Panc1 (cell line): ENCODE measurements at regions not wholly inside any gene's neighbourhood (a gene's known extent, or its start where the extent isn't known, plus 50 kb on each side); places are given as distances from the start of the nearest gene placed in this dataset.

ENCODE experiments used
- ATAC-seq: fragments of 200-7000 bp; cut with Tn5 transposase; 2 replicates; pipeline ENCODE4 v1.9.1; 2020; ENCODE audit warnings: mild to moderate bottlenecking, moderate library complexity
- BruUV-seq: library from RNA; stranded (reverse); fragments of 400-500 nt; replicated peaks from 2 replicates; lab custom pipeline; 2021; lab: Mats Ljungman, UMichigan
- CTCF ChIA-PET: fragments of 300-600 bp; sonication (Branson Sonifier 250); formaldehyde crosslinking; loops from one replicate; lab custom pipeline; 2022; ENCODE audit warnings: antibody characterized with exemption; lab: Charles Lee
- POLR2A ChIA-PET: fragments of 300-600 bp; sonication (Branson Sonifier 250); formaldehyde crosslinking; loops from one replicate; lab custom pipeline; 2022; ENCODE audit warnings: antibody characterized with exemption; lab: Charles Lee
- DNase-seq: peaks from one replicate; pipeline ENCODE4 v3.0.0-alpha.2; 2010; ENCODE audit warnings: low read depth, low spot score
- H3K27ac ChIP-seq: 2 replicates; pipeline ENCODE4 v1.5.1; 2011; ENCODE audit warnings: mild to moderate bottlenecking, low read length, inconsistent platforms
- H3K27me3 ChIP-seq: fragments of 200-500 bp; sonication (Bioruptor generic); 2 replicates; pipeline ENCODE4 v1.6.0; 2014; ENCODE audit warnings: low read length, inconsistent platforms; ENCODE audit not compliant: control insufficient read depth, insufficient read depth
- H3K36me3 ChIP-seq: fragments of 200-500 bp; sonication (Bioruptor generic); 2 replicates; pipeline ENCODE4 v1.5.1; 2014; ENCODE audit warnings: inconsistent platforms, mild to moderate bottlenecking, low read length, moderate library complexity; ENCODE audit not compliant: control insufficient read depth, insufficient read depth
- H3K4me1 ChIP-seq: 2 replicates; pipeline ENCODE4 v1.5.1; 2011; ENCODE audit warnings: inconsistent platforms, mild to moderate bottlenecking, low read length, moderate library complexity; ENCODE audit not compliant: control insufficient read depth, insufficient read depth
- H3K4me3 ChIP-seq, 2 experiments: 2 replicates each; pipeline ENCODE4 v1.5.1; 2011 to 2012; ENCODE audit warnings: low read depth in 2 of 2, low read length in 2 of 2, mild to moderate bottlenecking in 2 of 2, inconsistent platforms in 1 of 2, moderate library complexity in 1 of 2
- H3K9me3 ChIP-seq: fragments of 200-500 bp; sonication (Bioruptor generic); 2 replicates; pipeline ENCODE4 v1.5.1; 2014; ENCODE audit warnings: low read depth, mild to moderate bottlenecking, inconsistent platforms, low read length, moderate library complexity; ENCODE audit not compliant: control insufficient read depth, insufficient read depth
- CTCF ChIP-seq: fragments of 450-650 bp; IDR thresholded peaks from 2 replicates; pipeline ENCODE4 v1.5.1; 2017; ENCODE audit warnings: mild to moderate bottlenecking
- POLR2AphosphoS5 ChIP-seq: IDR thresholded peaks from 2 replicates; pipeline ENCODE4 v1.6.1; 2012; ENCODE audit warnings: mild to moderate bottlenecking, low read depth, low read length, moderate library complexity
- REST ChIP-seq, 2 experiments: IDR thresholded peaks; 2 replicates each; pipeline ENCODE4 v1.6.1; 2011 to 2012; ENCODE audit warnings: low read depth in 2 of 2, control low read depth in 1 of 2, low read length in 1 of 2, mild to moderate bottlenecking in 1 of 2, moderate library complexity in 1 of 2; ENCODE audit not compliant: insufficient read depth in 1 of 2
- SIN3A ChIP-seq: IDR thresholded peaks from 2 replicates; pipeline ENCODE4 v1.6.1; 2012; ENCODE audit warnings: low read depth, mild to moderate bottlenecking, low read length, moderate library complexity, borderline replicate concordance; ENCODE audit not compliant: insufficient read depth
- TCF7L2 ChIP-seq: IDR thresholded peaks from 2 replicates; pipeline ENCODE4 v1.6.1; 2011; ENCODE audit warnings: mild to moderate bottlenecking, low read depth, low read length, inconsistent platforms
- in situ Hi-C: cut with HindIII; loops from 2 replicates; pipeline ENCODE4 v1.10.0; 2016; ENCODE audit warnings: low sequenced_read_pairs, low pct_unique_long_range_greater_than_20kb
- intact Hi-C: fragments of 100-400 bp; cut with micrococcal nuclease; formaldehyde crosslinking; loops from one replicate; pipeline ENCODE4 v1.10.0; 2022; ENCODE audit not compliant: unreplicated experiment

- no peak overlapping the region for H3K27ac ChIP-seq
- no peaks in the 10 kb centered on the region for H3K9me3 ChIP-seq
- ATAC-seq (no peak), DNase-seq (no peak)
- no peaks in the 10 kb centered on the region for H3K36me3 ChIP-seq
- ChIA-PET POLR2A (no interaction called here), CTCF (no interaction called here)
- in situ Hi-C loops (no loop called here), intact Hi-C loops (no loop called here)
- H3K27me3 ChIP-seq = peaks cover 3% of the 10 kb centered on the region; the same call in 1 of the 2 replicates
- no peak overlapping the region for H3K4me3 ChIP-seq
- TF ChIP-seq POLR2AphosphoS5 (no peak), REST (IDR thresholded peaks at IDR 0.05; ENCODE audit: insufficient read depth in 1 of 2, low read depth in 2 of 2, low read length in 1 of 2) (no peak), SIN3A (no peak)
- BruUV-seq = no TSS peak
- no peaks in the 10 kb centered on the region for H3K4me1 ChIP-seq
Observed at GRCh38 chr10:128646956-128647355, 520.7 kb upstream of the MKI67 start.

- Histone ChIP-seq H3K4me1 (no peaks in the 10 kb centered on the region), H3K9me3 (no peaks in the 10 kb centered on the region), H3K27ac (no peak overlapping the region), H3K4me3 (no peak overlapping the region), H3K27me3 (no peaks in the 10 kb centered on the region), H3K36me3 (no peaks in the 10 kb centered on the region)
- intact Hi-C loops (no loop called here), in situ Hi-C loops (no loop called here)
- ChIA-PET POLR2A (no interaction called here), CTCF (no interaction called here)
- TF ChIP-seq TCF7L2 (no peak), POLR2AphosphoS5 (no peak), CTCF (no peak), SIN3A (no peak), REST (IDR thresholded peaks at IDR 0.05; ENCODE audit: insufficient read depth in 1 of 2, low read depth in 2 of 2, low read length in 1 of 2) (no peak)
- no TSS peak for BruUV-seq
- DNase-seq (no peak), ATAC-seq (no peak)
Observed at GRCh38 chr10:128657548-128657947, 531.3 kb upstream of the MKI67 start.
